Activated B cell treated with CpG ODN at 0.5 μM for 24 hours (primary cell): ENCODE measurements at regions not wholly inside any gene's neighbourhood (a gene's known extent, or its start where the extent isn't known, plus 50 kb on each side); places are given as distances from the start of the nearest gene placed in this dataset.

Experiments
- ATAC-seq: fragments of 200-7000 bp; cut with Tn5 transposase; one replicate; pipeline ENCODE4 v1.10.0; 2021; ENCODE audit warnings: low read depth, mild to moderate bottlenecking, moderate library complexity
- CTCF ChIA-PET: fragments of 350-600 bp; sonication (Branson Sonifier 250); formaldehyde crosslinking; loops from one replicate; lab custom pipeline; 2021; ENCODE audit warnings: antibody characterized with exemption; lab: Charles Lee
- POLR2A ChIA-PET: fragments of 350-600 bp; sonication (Branson Sonifier 250); formaldehyde crosslinking; loops from one replicate; lab custom pipeline; 2021; ENCODE audit warnings: antibody characterized with exemption; lab: Charles Lee
- DNase-seq: peaks from one replicate; pipeline ENCODE4 v3.0.0; 2022
- H3K27ac Mint-ChIP-seq: one replicate; pipeline ENCODE4 v1.8.0; 2020; ENCODE audit warnings: mixed read lengths
- H3K27me3 Mint-ChIP-seq: one replicate; pipeline ENCODE4 v1.8.0; 2021; ENCODE audit warnings: mixed read lengths
- H3K36me3 Mint-ChIP-seq: one replicate; pipeline ENCODE4 v1.8.0; 2021; ENCODE audit warnings: low read depth, mixed read lengths
- H3K4me1 Mint-ChIP-seq: one replicate; pipeline ENCODE4 v1.8.0; 2021; ENCODE audit warnings: mixed read lengths
- H3K4me3 Mint-ChIP-seq: one replicate; pipeline ENCODE4 v1.8.0; 2020; ENCODE audit warnings: mild to moderate bottlenecking, mixed read lengths
- H3K9me3 Mint-ChIP-seq: one replicate; pipeline ENCODE4 v1.8.0; 2020; ENCODE audit warnings: mixed read lengths
- intact Hi-C: fragments of 100-400 bp; cut with micrococcal nuclease; formaldehyde crosslinking; loops from one replicate; pipeline ENCODE4 v1.15.1; 2024
- TF ChIP-seq, protein P1 (sequence below): fragments of 200-600 bp; IDR thresholded peaks from one replicate; pipeline ENCODE4 v1.8.0; 2022; ENCODE audit warnings: antibody characterized with exemption, mild to moderate bottlenecking

DNA sequence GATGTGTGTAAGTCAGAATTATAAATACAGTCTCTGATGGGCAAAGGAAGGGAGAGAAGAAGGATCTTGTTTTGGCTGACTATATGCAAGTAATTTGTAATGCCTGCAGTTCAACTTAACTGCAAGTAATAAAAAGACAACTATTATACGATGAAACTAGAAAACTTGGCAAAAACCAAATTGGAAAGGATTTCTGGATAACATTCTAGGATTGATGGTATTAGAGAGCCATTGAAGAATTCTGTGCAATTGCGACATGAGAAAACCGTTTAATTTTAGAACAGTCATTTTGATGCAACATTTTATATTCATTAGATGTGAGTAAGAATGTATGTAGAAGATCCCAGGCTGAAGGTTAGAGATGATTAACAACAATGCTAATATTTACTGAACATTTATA is 1334.1 kb downstream of the EFNB2 start:
- TF ChIP-seq, protein P1, sequence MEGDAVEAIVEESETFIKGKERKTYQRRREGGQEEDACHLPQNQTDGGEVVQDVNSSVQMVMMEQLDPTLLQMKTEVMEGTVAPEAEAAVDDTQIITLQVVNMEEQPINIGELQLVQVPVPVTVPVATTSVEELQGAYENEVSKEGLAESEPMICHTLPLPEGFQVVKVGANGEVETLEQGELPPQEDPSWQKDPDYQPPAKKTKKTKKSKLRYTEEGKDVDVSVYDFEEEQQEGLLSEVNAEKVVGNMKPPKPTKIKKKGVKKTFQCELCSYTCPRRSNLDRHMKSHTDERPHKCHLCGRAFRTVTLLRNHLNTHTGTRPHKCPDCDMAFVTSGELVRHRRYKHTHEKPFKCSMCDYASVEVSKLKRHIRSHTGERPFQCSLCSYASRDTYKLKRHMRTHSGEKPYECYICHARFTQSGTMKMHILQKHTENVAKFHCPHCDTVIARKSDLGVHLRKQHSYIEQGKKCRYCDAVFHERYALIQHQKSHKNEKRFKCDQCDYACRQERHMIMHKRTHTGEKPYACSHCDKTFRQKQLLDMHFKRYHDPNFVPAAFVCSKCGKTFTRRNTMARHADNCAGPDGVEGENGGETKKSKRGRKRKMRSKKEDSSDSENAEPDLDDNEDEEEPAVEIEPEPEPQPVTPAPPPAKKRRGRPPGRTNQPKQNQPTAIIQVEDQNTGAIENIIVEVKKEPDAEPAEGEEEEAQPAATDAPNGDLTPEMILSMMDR: no peak
- Mint-ChIP-seq H3K36me3 (no peaks in the 10 kb centered on the region), H3K4me1 (no peaks in the 10 kb centered on the region), H3K9me3 (no peaks in the 10 kb centered on the region), H3K27me3 (no peaks in the 10 kb centered on the region), H3K27ac (no peak overlapping the region), H3K4me3 (no peak overlapping the region)
- ChIA-PET CTCF (no interaction called here), POLR2A (no interaction called here)
- intact Hi-C loops: no loop called here
- DNase-seq: no peak
- no peak for ATAC-seq

DNA sequence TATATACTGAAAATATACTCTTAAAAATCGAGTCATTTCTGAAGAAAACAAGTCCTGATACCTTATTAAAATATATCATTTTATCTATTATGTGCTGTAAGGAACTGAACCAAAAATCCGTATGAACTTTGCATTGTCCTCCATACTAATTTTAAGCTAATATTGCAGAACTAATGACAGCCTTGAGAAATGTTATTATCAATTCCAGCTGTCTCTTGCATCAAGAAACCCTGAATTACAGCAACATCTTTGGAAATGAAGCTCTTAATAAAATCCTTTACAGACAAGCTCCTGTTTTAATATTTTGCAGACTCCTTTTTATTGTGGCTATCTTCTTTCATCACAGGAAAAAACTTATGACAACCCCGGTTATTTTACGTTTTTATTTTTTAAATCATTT is 1335.3 kb downstream of the EFNB2 start:
- no peaks in the 10 kb centered on the region for H3K4me1 Mint-ChIP-seq
- CTCF ChIA-PET: no interaction called here
- no peak overlapping the region for H3K27ac Mint-ChIP-seq
- H3K36me3 Mint-ChIP-seq: no peaks in the 10 kb centered on the region
- POLR2A ChIA-PET: no interaction called here
- DNase-seq (no peak), ATAC-seq (no peak)
- TF ChIP-seq, protein P1: no peak
- no peaks in the 10 kb centered on the region for H3K9me3 Mint-ChIP-seq
- no peaks in the 10 kb centered on the region for H3K27me3 Mint-ChIP-seq
- intact Hi-C loops: no loop called here
- no peak overlapping the region for H3K4me3 Mint-ChIP-seq

DNA sequence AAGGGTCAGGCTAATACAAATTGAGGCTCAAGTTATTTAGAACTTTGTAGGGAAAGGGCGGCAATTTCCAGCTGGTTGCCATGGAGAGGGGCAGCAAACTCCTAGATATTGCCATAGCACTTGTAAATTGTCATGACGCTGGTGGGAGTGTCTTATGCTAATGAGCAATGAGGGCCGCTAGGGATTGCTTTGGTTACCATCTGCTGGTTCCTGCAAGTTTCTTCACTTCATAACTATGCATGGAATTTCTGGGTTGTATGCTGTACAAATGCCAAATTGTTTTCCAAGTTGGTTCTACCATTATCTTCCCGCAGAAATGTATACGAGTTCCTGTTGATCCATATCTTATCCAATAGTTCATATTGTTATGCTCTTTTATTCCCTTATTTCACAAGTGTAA is 1339.4 kb downstream of the EFNB2 start:
- no peaks in the 10 kb centered on the region for H3K27me3 Mint-ChIP-seq
- H3K9me3 Mint-ChIP-seq: no peaks in the 10 kb centered on the region
- no peak overlapping the region for H3K4me3 Mint-ChIP-seq
- H3K27ac Mint-ChIP-seq: no peak overlapping the region
- no peak for DNase-seq
- intact Hi-C loops: no loop called here
- TF ChIP-seq, protein P1: no peak
- no peaks in the 10 kb centered on the region for H3K36me3 Mint-ChIP-seq
- ChIA-PET POLR2A (no interaction called here), CTCF (no interaction called here)
- ATAC-seq: no peak
- no peaks in the 10 kb centered on the region for H3K4me1 Mint-ChIP-seq

DNA sequence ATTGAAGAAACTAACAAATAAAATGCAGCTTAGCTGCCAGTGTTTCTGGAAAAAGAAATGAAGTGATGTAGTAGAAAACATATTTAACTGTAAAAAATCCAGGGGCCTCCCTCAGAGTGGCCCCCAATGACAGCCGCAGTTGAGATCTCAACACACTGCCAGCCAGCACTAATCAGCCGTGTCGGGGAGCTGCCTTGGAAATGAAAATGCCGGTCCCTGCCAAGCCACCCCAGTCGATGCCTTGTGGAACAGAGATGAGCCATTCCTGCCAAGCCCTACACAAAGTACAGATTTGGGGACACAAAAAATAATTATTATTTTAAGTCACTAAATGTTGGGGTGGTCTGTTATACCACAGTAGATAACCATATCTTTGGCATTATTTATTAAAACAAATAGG is 1342.4 kb downstream of the EFNB2 start:
- H3K9me3 Mint-ChIP-seq: no peaks in the 10 kb centered on the region
- TF ChIP-seq, protein P1: no peak
- intact Hi-C loops: no loop called here
- CTCF ChIA-PET: no interaction called here
- no peak overlapping the region for H3K4me3 Mint-ChIP-seq
- no peak overlapping the region for H3K27ac Mint-ChIP-seq
- POLR2A ChIA-PET: no interaction called here
- no peaks in the 10 kb centered on the region for H3K4me1 Mint-ChIP-seq
- no peaks in the 10 kb centered on the region for H3K36me3 Mint-ChIP-seq
- DNase-seq: no peak
- ATAC-seq: no peak
- H3K27me3 Mint-ChIP-seq: no peaks in the 10 kb centered on the region

DNA sequence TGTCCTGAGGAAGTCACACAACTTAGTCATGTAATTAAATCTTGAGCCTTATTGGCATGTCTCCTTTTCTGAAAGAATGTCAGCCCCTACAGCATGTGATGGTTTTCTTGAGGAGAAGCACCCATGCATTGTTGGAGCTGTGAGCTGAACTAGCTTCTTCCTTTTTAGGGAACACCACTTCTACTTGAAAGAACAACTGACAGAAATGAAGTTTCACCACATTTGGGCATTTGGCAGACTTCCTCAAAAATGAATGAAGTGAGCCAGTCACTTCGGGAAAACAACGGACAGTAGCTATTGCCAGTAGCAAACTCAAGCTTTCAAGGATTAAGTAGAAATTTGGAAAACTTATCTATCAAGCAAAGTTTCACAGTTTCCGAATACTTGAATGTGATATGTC is 1351.3 kb downstream of the EFNB2 start:
- no peaks in the 10 kb centered on the region for H3K4me1 Mint-ChIP-seq
- H3K27me3 Mint-ChIP-seq: no peaks in the 10 kb centered on the region
- intact Hi-C loops: no loop called here
- ChIA-PET POLR2A (no interaction called here), CTCF (no interaction called here)
- no peak overlapping the region for H3K27ac Mint-ChIP-seq
- no peaks in the 10 kb centered on the region for H3K9me3 Mint-ChIP-seq
- TF ChIP-seq, protein P1: no peak
- no peak overlapping the region for H3K4me3 Mint-ChIP-seq
- DNase-seq: no peak
- H3K36me3 Mint-ChIP-seq: no peaks in the 10 kb centered on the region
- no peak for ATAC-seq
